Activated CD8-positive, alpha-beta T cell treated with anti-CD3 and anti-CD28 coated beads for 36 hours (primary cell): ENCODE measurements at regions not wholly inside any gene's neighbourhood (a gene's known extent, or its start where the extent isn't known, plus 50 kb on each side); places are given as distances from the start of the nearest gene placed in this dataset.

Experiments used
- ATAC-seq: fragments of 200-7000 bp; cut with Tn5 transposase; one replicate; pipeline ENCODE4 v1.10.0; 2021; ENCODE audit warnings: mild to moderate bottlenecking, moderate library complexity
- CTCF ChIA-PET: fragments of 350-600 bp; sonication (Branson Sonifier 250); formaldehyde crosslinking; loops from one replicate; lab custom pipeline; 2021; ENCODE audit warnings: antibody characterized with exemption; lab: Charles Lee
- POLR2A ChIA-PET: fragments of 350-600 bp; sonication (Branson Sonifier 250); formaldehyde crosslinking; loops from one replicate; lab custom pipeline; 2021; ENCODE audit warnings: antibody characterized with exemption; lab: Charles Lee
- DNase-seq: peaks from one replicate; pipeline ENCODE4 v3.0.0-alpha.2; 2020
- H3K27ac Mint-ChIP-seq: one replicate; pipeline ENCODE4 v1.8.0; 2021; ENCODE audit warnings: mild to moderate bottlenecking, mixed read lengths
- H3K27me3 Mint-ChIP-seq: one replicate; pipeline ENCODE4 v1.8.0; 2021; ENCODE audit warnings: mixed read lengths
- H3K36me3 Mint-ChIP-seq: one replicate; pipeline ENCODE4 v1.8.0; 2021; ENCODE audit warnings: low read depth, mixed read lengths
- H3K4me1 Mint-ChIP-seq: one replicate; pipeline ENCODE4 v1.8.0; 2021; ENCODE audit warnings: low read depth, mixed read lengths
- H3K4me3 Mint-ChIP-seq: one replicate; pipeline ENCODE4 v1.8.0; 2021; ENCODE audit warnings: mild to moderate bottlenecking, moderate library complexity, mixed read lengths
- H3K9me3 Mint-ChIP-seq: one replicate; pipeline ENCODE4 v1.8.0; 2021; ENCODE audit warnings: mixed read lengths
- intact Hi-C: fragments of 100-400 bp; cut with micrococcal nuclease; formaldehyde crosslinking; loops from one replicate; pipeline ENCODE4 v1.10.0; 2022
- TF ChIP-seq, protein P1 (sequence below): fragments of 200-600 bp; IDR thresholded peaks from one replicate; pipeline ENCODE4 v1.8.0; 2022; ENCODE audit warnings: antibody characterized with exemption, mild to moderate bottlenecking

DNA sequence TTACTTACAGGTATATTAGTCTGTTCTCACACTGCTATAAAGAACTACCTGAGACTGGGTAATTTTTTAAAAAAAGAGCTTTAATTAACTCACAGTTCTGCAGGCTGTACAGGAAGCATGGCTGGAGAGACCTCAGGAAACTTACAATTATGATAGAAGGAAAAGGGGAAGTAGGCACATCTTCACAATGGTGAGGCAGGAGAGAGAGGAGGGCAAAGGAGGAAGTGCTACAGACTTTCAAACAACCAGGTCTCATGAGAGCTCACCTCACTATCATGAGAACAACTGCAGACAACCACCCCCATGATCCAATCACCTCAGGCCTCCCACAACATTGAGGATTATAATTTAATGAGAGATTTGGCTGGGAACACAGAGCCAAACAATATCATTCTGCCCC is 511.7 kb downstream of the SLITRK6 start:
- no peaks in the 10 kb centered on the region for H3K9me3 Mint-ChIP-seq
- DNase-seq, result no peak
- H3K27me3 Mint-ChIP-seq, result no peaks in the 10 kb centered on the region
- no peak overlapping the region for H3K27ac Mint-ChIP-seq
- ATAC-seq, result no peak
- intact Hi-C loops, result no loop called here
- POLR2A ChIA-PET, result no interaction called here
- TF ChIP-seq, protein P1, sequence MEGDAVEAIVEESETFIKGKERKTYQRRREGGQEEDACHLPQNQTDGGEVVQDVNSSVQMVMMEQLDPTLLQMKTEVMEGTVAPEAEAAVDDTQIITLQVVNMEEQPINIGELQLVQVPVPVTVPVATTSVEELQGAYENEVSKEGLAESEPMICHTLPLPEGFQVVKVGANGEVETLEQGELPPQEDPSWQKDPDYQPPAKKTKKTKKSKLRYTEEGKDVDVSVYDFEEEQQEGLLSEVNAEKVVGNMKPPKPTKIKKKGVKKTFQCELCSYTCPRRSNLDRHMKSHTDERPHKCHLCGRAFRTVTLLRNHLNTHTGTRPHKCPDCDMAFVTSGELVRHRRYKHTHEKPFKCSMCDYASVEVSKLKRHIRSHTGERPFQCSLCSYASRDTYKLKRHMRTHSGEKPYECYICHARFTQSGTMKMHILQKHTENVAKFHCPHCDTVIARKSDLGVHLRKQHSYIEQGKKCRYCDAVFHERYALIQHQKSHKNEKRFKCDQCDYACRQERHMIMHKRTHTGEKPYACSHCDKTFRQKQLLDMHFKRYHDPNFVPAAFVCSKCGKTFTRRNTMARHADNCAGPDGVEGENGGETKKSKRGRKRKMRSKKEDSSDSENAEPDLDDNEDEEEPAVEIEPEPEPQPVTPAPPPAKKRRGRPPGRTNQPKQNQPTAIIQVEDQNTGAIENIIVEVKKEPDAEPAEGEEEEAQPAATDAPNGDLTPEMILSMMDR, result no peak
- no peaks in the 10 kb centered on the region for H3K36me3 Mint-ChIP-seq
- no peaks in the 10 kb centered on the region for H3K4me1 Mint-ChIP-seq
- CTCF ChIA-PET, result no interaction called here
- H3K4me3 Mint-ChIP-seq, result no peak overlapping the region

DNA sequence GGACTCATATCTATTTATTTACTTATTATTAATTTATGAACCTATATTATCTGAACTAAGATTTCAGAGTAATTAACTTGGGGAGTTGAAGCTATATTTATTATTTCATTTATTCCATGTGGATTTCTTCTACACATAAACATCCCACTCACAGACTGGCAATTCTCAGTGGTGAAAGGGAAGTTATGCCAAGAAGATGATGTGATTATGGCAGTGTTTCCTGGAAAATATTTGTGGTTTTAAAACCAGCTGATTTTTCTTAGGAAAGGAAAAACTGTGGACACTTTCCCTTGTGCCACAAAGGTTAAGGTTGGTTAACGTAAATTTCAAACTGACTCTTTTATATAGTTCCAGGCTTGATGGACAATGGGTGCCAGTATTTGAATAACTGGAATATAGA is 513.1 kb downstream of the SLITRK6 start:
- Mint-ChIP-seq H3K36me3 (no peaks in the 10 kb centered on the region), H3K4me3 (no peak overlapping the region), H3K27me3 (no peaks in the 10 kb centered on the region), H3K27ac (no peak overlapping the region), H3K4me1 (no peaks in the 10 kb centered on the region), H3K9me3 (no peaks in the 10 kb centered on the region)
- TF ChIP-seq, protein P1, result no peak
- ChIA-PET POLR2A (no interaction called here), CTCF (no interaction called here)
- intact Hi-C loops, result no loop called here
- ATAC-seq, result no peak
- no peak for DNase-seq

DNA sequence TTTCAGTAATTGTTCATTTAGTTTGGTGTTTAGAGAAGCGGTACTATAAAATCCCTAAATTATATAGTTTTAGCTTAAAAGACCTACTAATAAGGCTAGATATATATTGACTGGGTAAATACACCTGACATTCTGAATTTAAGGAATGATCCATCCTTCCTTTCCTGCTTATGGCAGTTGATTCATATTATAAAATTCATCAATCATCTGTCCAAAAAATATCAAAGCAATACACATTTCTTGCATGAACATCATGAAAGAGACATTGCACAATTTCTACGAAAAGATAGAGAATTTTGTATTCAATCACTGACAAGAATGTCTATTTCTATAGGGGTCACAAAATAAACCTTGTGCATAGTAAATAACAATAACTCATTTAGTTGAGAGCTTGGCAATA is 514.9 kb downstream of the SLITRK6 start:
- DNase-seq (no peak), ATAC-seq (no peak)
- peaks cover 2% of the 10 kb centered on the region for H3K9me3 Mint-ChIP-seq
- TF ChIP-seq, protein P1, result no peak
- ChIA-PET POLR2A (no interaction called here), CTCF (no interaction called here)
- no peaks in the 10 kb centered on the region for H3K4me1 Mint-ChIP-seq
- H3K4me3 Mint-ChIP-seq, result no peak overlapping the region
- no peak overlapping the region for H3K27ac Mint-ChIP-seq
- H3K27me3 Mint-ChIP-seq, result no peaks in the 10 kb centered on the region
- H3K36me3 Mint-ChIP-seq, result no peaks in the 10 kb centered on the region
- intact Hi-C loops, result no loop called here

DNA sequence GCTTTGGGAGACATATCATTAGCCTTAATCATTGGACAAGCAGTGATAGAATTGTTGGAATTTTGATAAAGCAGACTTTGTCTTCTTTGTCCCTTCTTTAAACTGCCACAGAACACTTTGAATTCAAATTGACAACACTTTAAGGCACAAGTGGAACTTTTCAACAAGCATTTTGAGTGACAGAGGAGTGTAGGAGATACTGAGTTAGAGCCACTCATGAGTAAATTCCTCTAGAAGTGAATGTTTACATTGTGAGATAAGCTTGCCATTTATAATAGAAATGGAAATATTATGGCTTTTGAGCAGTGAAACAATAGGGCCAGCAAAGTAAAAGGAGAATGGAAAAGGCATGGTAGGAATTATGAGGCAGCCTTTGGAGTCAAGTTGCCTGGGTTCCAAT is 515.8 kb downstream of the SLITRK6 start:
- H3K36me3 Mint-ChIP-seq, result no peaks in the 10 kb centered on the region
- no peaks in the 10 kb centered on the region for H3K27me3 Mint-ChIP-seq
- peaks cover 2% of the 10 kb centered on the region for H3K9me3 Mint-ChIP-seq
- intact Hi-C loops, result no loop called here
- no peak overlapping the region for H3K27ac Mint-ChIP-seq
- ChIA-PET POLR2A (no interaction called here), CTCF (no interaction called here)
- no peak overlapping the region for H3K4me3 Mint-ChIP-seq
- ATAC-seq (no peak), DNase-seq (no peak)
- TF ChIP-seq, protein P1, result no peak
- H3K4me1 Mint-ChIP-seq, result no peaks in the 10 kb centered on the region

DNA sequence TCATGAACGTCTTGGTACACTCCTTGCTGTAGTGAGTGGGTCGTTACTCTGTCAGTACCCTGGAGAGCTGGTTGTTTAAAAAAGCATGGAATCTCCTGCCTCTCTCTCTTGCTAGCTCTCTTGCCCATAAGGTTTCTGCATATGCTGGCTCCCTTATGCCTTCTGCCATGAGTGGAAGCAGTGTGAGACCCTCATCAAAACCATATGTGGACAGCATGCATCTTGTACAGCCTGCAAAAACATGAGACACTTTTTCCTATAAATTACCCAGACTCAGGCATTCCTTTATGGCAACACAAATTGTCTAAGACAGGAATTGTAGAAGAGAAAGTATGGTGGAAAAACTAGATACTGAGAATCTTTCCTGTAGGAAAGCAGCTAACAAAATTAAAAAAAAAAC is 516.3 kb downstream of the SLITRK6 start:
- Mint-ChIP-seq H3K4me1 (no peaks in the 10 kb centered on the region), H3K4me3 (no peak overlapping the region), H3K27ac (no peak overlapping the region), H3K9me3 (peaks cover 2% of the 10 kb centered on the region), H3K27me3 (no peaks in the 10 kb centered on the region), H3K36me3 (no peaks in the 10 kb centered on the region)
- intact Hi-C loops, result no loop called here
- POLR2A ChIA-PET, result interaction anchor here (0.7 kb wide), 1 partner anchor 27 kb away, joined by 3 read pairs; no protein-coding TSS in a partner anchor
- ATAC-seq (no peak), DNase-seq (no peak)
- CTCF ChIA-PET, result no interaction called here
- TF ChIP-seq, protein P1, result no peak
